HG02970 (cell line): ENCODE measurements at regions not wholly inside any gene's neighbourhood (a gene's known extent, or its start where the extent isn't known, plus 50 kb on each side); places are given as distances from the start of the nearest gene placed in this dataset.
"Not testable (repeated sequence)": the region's sequence is repeated elsewhere in the genome, so short reads cannot be mapped to it uniquely, and the experiment has no call there.

Source experiments
- ATAC-seq: cut with Tn5 transposase; IDR thresholded peaks from one replicate; pipeline ENCODE4 v1.9.1; 2021; ENCODE audit warnings: mild to moderate bottlenecking, moderate library complexity, moderate number of reproducible peaks; ENCODE audit not compliant: unreplicated experiment, low FRiP score

DNA sequence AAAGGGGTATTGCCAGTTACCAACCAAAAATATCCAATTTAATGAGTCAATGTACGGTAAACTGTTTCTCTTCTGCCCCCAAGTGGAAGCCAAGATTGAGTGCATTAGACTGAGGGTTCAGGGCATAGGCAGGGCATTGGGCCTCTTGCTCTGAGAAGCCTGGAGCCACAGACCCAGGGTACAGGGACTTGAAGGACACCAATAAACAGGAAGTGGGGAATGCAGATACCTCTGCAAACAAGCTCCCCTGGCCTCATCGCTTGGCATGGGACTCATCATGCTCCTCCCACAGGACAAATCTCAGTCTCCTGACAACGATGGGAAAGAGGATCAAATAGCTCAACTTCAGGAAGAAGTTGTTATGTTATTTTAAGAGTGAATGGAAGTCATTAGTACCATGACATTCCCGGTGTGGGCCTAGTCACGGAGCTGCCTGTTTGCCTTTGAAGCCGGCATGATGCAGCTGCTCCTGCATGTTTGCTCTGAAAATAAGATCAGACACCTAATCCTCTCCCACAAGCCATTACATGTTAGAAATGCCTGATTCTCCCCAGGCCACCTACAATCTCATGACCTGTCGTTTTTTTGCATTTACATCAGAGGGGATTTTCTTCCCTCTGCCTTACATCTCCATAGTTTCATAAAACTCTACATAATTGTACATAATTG lies 224.2 kb downstream of the RCHY1 start:
- no peak for ATAC-seq

DNA sequence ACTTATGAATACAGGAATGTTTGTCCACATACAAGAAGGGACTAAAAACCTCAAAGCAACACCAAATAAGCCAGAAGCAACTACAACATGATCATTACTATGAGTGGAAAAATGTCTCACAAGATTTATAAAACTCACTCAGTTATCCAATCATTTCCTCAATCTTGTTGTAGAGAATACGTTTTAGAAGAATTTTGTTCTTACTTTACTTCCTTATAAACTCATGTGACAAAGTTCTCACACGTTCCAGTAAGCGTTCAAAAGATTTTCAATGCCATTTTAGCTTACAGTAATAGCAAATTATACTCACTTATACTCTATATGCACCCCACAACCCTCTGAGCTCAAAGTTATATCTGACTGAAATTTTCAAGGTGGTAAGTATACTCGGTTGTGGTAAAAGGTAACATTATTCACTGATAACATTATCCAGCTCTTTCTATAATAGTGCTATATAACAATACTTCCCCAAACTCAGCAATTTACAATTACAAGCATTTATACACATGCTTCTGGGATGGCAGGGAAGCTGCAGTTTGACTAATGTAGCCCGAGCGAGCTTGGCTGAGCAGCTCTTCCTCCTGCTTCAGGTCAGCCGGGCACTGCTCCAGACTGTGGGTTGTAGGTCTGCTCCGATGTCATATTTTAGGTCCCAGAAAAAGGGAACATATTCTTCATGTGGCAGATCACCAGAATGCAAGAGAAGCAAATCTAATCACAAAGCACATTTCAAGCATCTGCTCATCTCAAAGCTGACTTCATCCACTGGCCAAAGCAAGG lies 226.3 kb downstream of the RCHY1 start:
- no peak for ATAC-seq

DNA sequence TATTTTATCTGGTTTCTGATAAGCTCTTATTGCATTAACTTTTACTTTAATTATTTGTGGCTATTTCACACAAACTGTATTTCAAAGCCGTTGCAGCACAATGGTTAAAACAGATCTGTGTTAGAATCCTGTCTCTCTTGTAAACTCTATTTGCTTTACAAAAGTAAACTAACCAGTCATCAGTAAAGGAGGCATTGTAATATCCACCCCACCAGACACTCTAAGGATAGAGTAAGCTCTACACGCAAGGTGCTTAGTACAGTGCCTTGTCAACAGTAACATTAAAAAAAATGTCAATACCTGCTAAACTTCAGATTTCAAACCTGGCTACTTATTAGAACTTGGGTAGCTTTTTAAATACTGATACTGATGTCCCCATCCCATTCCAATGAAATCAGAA lies 228.4 kb downstream of the RCHY1 start:
- ATAC-seq: no peak

DNA sequence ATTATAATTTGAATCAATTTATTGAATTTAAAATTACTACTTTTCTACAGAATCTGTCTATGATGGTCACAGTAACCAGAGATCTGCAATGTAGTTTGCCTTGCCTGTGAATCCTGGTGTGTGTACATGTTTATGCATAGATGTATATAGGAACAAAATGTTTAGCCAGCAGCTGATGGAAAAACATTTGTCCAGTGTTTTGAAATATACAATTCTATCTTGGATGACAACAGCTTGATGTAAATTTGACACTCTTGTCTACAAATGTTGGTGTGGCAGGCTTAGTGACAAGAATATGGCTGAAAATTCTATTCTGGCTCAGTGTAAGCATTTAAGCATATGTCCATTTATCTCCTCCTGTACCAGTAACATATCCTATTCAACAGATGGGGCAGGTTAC lies 229.4 kb downstream of the RCHY1 start:
- no peak for ATAC-seq

DNA sequence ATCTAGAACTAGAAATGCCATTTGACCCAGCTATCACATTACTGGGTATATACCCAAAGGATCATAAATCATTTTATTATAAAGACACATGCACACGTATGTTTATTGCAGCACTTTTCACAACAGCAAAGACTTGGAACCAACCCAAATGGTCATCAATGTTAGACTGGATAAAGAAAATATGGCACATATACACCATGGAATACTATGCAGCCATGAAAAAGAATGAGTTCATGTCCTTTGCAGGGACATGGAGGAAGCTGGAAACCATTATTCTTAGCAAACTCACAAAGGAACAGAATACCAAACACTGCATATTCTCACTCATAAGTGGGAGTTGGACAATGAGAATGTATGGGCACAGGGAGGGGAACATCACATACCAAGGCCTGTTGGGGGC lies 233.7 kb downstream of the RCHY1 start:
- ATAC-seq: not testable (repeated sequence)

DNA sequence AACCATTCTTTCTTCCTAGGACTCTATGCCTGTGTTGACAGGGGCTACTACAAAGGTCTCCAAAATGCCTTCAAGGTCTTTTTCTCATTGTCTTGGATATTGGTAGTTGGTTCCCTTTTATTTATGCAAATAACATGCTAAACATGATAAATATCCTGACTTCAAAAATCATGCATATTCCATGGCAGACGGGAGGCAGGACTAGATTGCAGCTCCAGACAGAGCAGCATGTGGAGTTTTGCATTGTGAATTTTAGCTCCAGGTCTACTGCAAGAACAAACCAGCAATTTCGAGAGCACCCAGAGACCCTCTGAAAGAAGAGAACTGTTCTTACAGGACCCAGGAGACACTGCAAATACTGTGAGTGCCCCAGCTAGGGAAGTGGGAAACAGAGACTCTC lies 254.9 kb downstream of the RCHY1 start:
- ATAC-seq: no peak

DNA sequence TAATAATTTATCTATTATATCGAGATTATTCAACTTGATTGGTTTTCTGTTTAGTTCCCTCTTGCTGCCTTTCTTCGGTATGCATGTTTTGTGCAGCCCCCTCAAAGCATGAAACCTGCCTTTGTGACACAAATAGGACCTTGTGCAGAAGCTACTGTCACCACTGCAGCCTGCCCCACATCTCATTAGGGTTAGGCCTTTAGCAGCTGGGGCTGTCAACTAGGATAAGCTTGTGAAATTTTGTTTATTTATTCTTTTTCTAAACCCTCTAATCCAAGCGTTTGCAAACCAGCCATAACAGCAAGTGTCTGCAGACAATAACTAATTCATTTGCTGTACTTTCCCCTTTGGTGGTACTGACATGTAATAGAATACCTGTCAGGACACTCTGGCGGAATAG lies 258.9 kb downstream of the RCHY1 start:
- ATAC-seq: no peak

DNA sequence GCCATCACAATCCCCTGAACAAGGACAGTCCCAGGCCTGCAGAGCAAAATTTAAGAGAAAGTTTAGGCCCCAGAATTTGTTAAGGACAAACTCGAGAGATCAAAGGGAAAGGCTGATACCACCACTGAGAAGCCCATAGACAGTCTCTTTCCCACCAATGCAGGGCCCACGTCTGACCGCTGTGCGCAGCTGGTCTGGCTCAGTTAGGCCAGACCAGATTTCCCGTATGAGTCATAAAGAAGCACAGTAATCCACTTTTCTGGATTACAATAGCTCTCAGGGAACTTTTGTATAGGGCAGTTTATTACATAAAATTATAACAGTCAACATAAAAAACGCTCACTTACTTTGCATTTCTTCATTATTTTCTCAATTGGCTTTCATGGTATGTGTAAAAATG lies 259.5 kb downstream of the RCHY1 start:
- no peak for ATAC-seq

DNA sequence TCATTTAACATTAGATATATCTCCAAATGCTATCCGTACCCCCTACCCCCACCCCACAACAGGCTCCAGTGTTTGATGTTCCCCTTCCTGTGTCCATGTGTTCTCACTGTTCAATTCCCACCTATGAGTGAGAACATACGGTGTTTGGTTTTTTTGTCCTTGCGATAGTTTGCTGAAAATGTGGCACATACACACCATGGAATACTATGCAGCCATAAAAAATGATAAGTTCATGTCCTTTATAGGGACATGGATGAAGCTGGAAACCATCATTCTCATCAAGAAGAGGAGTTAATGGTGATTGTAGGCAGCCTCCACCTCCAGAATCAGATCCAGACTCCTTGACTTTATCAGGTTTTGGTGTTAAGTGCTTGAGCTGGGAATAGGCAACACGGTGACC lies 261.1 kb downstream of the RCHY1 start:
- not testable (repeated sequence) for ATAC-seq

DNA sequence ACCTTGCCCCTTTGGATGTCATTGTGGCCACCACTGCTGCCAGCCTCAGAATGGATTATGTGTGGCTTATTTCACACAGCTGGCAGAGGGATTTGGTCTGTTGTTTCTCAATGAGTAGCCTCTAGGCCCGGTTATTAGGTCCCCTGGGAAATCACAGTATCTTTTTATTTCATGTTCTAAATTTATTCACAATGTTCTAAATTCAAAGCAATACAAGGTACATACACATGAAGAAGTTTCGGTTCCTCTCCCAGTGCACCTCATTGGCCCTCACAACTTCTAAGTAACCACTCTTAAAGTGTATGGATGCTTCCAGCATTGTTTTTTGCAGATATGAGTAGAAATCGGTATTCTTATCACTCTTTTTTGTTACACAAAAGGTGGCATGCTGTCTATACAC lies 262.7 kb downstream of the RCHY1 start:
- ATAC-seq: no peak

DNA sequence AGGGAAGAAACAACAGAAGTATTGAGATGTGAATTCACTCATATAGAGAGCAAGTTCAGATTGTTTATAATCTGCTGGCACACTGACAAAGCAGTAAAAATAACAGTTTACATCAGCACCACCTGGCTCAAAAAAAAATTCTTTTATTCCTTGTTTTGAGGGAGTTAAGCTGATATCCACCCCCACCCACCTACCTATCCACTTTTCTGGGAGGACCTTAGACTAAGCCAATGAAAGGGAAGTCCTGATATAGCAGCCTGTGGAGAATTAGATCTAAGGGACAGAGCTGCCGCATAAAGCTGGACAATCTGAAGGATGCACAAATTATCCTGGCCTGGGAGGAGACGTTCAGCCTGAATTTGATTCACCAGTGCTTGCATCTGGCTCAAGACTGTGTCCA lies 264.5 kb downstream of the RCHY1 start:
- ATAC-seq: no peak

DNA sequence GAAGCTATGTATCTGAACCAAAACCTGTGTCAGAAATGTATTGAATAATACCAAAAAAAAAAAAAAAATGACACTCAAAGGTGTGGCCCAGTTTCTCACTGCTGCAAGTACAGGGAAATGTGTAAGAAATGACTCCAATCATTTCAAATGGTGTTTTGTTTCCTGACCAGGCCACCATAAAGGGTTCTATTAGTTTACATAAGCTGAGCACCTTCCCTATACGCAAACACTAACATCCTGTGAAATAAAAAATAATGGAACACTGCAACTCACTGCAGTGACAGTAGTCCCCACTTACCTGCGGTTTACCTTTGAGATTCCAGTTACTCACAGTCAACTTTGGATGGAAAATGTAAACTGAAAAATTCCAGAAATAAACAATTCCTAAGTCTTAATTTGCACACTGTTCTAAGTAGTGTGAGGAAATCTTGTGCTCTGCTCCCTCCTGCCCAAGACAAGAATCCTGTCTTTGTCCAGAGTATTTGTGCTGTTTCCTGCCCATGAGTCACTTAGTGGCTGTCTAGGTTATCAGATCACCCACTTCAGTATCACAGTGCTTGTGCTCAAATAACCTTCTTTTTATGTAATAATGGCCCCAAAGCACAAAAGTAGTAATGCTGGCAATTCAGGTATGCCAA lies 265.3 kb downstream of the RCHY1 start:
- no peak for ATAC-seq

DNA sequence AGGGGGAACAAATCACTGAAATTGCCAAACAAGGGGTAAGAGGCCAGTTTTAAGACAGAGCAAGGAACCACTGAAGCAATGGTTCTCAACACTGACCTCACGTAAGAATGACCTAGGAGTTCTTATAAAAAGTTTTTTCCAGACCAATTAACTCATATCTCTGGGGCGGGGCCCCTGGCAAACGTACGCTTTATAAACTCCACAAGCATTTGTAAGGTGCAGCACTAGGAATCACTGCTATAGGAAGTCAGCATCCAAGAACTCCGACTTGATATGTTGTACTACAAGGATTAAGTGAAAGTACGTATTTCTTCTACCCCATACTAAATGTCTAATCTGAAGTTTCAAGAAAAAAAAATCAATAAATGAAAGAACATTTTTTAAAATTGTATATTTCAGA lies 269.9 kb downstream of the RCHY1 start:
- no peak for ATAC-seq

DNA sequence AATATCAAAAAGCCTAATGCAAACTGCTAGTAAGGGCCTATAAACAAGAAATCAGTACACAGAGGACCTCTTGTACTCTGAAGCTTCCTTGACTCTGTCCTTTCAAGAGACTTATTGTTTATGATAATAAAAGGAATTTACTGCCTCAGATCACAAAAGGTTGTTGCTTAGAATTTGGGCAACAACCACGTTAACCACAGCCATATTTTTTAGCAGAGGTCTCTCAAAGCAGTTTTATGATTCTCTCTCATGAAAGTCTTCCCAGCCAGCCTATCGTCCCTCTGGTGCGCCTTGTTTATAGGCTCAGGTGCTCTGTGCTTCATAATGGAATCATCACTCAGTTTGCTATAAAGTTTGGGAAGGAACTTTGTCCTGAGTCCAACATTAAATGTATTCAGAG lies 270.6 kb downstream of the RCHY1 start:
- ATAC-seq: no peak

DNA sequence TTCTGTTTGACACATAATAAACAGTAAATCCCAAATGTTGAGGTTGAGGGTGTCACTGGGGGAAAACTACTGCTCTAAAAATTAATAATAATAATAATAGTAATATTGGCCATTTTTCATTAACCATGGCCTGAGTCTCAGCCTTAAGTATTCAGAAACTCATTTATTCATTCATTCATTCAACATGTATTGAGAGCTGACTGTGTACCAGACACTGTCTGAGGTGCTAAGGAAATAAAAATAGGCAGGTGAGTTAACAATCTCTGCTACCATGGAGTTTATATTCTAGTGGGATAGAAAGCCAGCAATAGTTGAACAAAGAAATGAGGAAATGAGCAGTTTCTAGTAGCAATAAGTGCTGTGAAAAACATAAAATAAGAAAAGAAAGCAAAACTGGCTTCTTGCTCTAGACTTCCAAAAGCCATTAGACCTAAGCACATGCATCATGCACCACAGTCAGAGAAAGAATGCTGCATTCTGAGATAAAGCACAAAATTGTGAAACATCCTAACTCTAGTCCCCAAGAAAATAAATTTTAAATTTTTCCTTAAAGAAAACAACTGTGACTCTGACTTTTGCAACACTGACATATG lies 278.7 kb downstream of the RCHY1 start:
- peak; percentile 95 for ATAC-seq

DNA sequence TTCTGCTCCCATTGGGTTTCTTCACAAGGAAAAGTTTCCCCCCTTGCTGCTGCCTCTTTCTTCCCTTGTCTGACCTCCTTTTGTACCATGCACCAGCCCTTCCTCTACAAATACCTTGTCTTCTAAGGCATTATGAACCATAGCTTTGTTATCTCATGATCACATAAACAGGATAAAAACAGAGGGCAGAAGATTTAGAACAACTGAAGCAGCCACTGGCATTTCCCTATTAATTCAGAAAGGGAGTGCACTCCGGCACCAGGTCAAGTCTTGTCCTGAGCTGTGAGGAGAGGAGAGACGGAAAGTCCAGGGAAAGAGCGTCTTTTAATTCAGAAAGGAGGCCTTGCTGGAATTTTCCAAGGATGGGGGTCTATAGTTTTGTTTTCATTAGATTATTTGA lies 281.7 kb downstream of the RCHY1 start:
- no peak for ATAC-seq

DNA sequence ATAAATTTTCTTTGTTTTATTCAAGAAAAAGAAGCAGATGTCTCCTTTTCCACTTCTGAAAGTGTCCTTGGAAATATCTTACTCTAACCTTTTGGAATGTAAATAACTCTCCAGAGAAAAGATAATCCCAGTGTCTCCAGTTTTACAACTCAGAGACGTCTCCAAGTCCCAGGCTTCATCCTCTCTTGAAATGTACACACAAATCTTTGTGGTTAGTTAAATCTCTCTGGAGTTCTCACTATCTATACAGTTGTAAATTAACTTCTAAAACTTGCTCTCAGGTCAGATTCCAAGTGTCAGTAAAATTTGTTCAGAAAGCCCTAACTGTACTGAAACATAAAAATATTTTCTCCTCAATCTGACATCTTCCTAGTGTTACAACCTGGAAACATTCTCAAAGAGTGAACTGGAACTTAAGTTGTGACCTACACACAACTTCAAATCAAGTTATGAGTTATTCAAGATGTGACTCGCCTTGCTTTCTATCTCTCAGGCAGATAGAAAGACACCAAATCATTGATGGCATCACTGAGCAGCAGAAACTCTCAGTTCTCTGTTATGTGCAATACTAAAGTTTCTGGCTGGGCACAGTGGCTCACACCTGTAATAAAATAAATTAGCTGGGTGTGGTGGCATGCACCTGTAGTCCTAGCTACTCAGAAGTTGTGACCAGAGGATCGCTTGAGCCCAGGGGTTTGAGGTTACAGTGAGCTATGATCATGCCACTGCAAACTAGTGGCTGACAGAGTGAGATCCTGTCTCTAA lies 284.2 kb downstream of the RCHY1 start:
- no peak for ATAC-seq

DNA sequence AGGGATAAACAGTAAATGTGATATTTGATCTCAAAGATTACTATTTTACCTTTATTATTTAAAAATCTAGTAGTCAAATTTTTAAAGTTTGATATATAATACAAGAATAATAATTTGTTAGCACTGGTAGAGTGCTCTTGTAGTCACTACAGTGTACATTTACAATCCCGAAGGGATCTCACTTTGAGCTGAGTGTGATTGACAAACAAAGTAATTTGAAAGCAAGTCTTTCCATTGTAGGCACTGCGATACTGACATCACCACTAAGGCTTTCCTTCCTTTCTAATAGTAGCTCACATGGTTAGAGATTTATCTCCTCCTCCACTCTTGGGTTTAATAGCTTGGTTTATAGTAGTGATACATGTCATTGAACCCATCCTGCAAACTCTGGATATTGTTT lies 280.6 kb downstream of the PARM1 start:
- no peak for ATAC-seq

DNA sequence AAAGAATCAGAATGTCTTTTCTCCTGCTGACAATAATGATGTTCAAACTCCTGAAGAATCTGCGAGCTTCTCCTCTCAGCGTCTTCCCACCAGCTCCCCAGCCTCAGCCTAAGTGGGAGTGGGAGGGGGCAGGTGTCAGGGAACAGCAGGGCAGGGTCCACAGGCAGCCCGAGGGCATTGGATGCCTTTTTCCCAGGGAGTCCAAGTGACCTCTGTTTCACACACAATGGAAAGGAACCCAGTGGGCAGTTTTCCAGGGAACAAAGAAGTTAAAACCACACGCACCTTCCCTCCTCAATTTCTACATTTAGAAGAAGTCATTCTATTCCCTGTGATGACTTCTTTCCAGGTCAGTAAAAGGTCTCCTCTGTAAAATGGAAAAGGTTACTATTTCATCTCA lies 278.5 kb downstream of the PARM1 start:
- ATAC-seq: no peak

DNA sequence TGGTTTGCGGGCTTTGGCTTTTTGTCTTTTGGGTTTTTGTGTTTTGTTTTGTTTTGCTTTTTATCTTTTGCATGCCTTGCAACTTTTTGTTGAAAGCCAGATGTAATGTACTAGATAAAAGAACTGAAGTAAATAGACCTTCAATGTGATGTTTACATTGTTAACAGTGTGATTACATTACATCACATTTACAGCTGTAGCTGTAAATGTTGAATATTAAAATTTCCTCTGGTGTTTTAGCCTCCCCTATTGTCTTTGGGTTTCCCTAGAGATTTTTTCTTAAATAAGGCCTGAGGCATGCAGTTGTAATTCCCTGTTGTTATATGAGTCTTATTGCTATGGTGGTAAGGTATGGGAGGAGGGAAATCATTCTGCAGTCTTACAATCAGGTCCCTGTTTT lies 275.0 kb downstream of the PARM1 start:
- no peak for ATAC-seq

DNA sequence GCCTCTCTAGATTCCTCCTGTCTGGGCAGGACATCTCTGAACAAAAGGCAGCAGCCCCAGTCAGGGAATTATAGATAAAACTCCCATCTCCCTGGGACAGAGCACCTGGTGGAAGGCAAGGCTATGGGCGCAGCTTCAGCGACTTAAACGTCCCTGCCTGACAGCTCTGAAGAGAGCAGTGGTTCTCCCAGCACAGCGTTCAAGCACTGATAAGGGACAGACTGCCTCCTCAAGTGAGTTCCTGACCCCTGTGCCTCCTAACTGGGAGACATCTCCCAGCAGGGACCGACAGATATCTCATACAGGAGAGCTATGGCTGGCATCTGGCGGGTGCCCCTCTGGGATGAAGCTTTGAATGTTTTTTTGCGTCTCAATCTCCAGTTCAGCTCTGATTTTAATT lies 262.2 kb downstream of the PARM1 start:
- no peak for ATAC-seq
